ENCODE measurements at regions not wholly inside any gene's neighbourhood (a gene's known extent, or its start where the extent isn't known, plus 50 kb on each side); places are given as distances from the start of the nearest gene placed in this dataset.

GRCh38 chr7:91801331-91801983, 79.0 kb downstream of the MTERF1 start:
- POLR2A ChIA-PET = no interaction called here
- no peaks in the 10 kb centered on the region for H3K9me3 Mint-ChIP-seq
- TF ChIP-seq CTCF (IDR thresholded peaks at IDR 0.05) = no peak
- no peaks in the 10 kb centered on the region for H3K36me3 Mint-ChIP-seq (ENCODE audit: low read depth)
- intact Hi-C loops (cut with micrococcal nuclease) = no loop called here
- H3K27ac Mint-ChIP-seq = no peak overlapping the region
- H3K4me3 Mint-ChIP-seq = no peak overlapping the region
- no peaks in the 10 kb centered on the region for H3K4me1 Mint-ChIP-seq
- CTCF ChIA-PET = no interaction called here
- no peak for ATAC-seq (ENCODE audit: low read depth)
- no peak for DNase-seq
- no peaks in the 10 kb centered on the region for H3K27me3 Mint-ChIP-seq

- no peaks in the 10 kb centered on the region for H3K36me3 Mint-ChIP-seq (ENCODE audit: low read depth)
- no peaks in the 10 kb centered on the region for H3K4me1 Mint-ChIP-seq
- CTCF ChIA-PET = no interaction called here
- peaks cover 3% of the 10 kb centered on the region for H3K9me3 Mint-ChIP-seq
- no peak overlapping the region for H3K27ac Mint-ChIP-seq
- no peak overlapping the region for H3K4me3 Mint-ChIP-seq
- H3K27me3 Mint-ChIP-seq = peaks cover 2% of the 10 kb centered on the region
- no peak for TF ChIP-seq CTCF (IDR thresholded peaks at IDR 0.05)
- DNase-seq (no peak), ATAC-seq (ENCODE audit: low read depth) (no peak)
- intact Hi-C loops (cut with micrococcal nuclease) = no loop called here
- POLR2A ChIA-PET = no interaction called here
These were observed 69.3 kb downstream of the MTERF1 start for GRCh38 chr7:91811236-91811635.

GRCh38 chr7:91811641-91812040, 68.9 kb downstream of the MTERF1 start:
- peaks cover 2% of the 10 kb centered on the region for H3K27me3 Mint-ChIP-seq
- ATAC-seq (ENCODE audit: low read depth) = no peak
- POLR2A ChIA-PET = no interaction called here
- H3K4me3 Mint-ChIP-seq = no peak overlapping the region
- CTCF ChIA-PET = no interaction called here
- intact Hi-C loops (cut with micrococcal nuclease) = no loop called here
- TF ChIP-seq CTCF (IDR thresholded peaks at IDR 0.05) = no peak
- DNase-seq = no peak
- H3K4me1 Mint-ChIP-seq = no peaks in the 10 kb centered on the region
- peaks cover 3% of the 10 kb centered on the region for H3K9me3 Mint-ChIP-seq
- H3K36me3 Mint-ChIP-seq (ENCODE audit: low read depth) = no peaks in the 10 kb centered on the region
- H3K27ac Mint-ChIP-seq = no peak overlapping the region

- POLR2A ChIA-PET = no interaction called here
- Mint-ChIP-seq H3K9me3 (peaks cover 3% of the 10 kb centered on the region), H3K4me3 (no peak overlapping the region), H3K4me1 (no peaks in the 10 kb centered on the region), H3K36me3 (ENCODE audit: low read depth) (no peaks in the 10 kb centered on the region), H3K27ac (no peak overlapping the region), H3K27me3 (peaks cover 2% of the 10 kb centered on the region)
- intact Hi-C loops (cut with micrococcal nuclease) = no loop called here
- no peak for DNase-seq
- CTCF ChIA-PET = interaction anchor here (1.1 kb wide), 1 partner anchor 18 kb away, joined by 4 read pairs; no protein-coding TSS in a partner anchor
- no peak for TF ChIP-seq CTCF (IDR thresholded peaks at IDR 0.05)
- no peak for ATAC-seq (ENCODE audit: low read depth)
These were observed 68.1 kb downstream of the MTERF1 start for GRCh38 chr7:91812388-91812787.

- no peak for TF ChIP-seq CTCF (IDR thresholded peaks at IDR 0.05)
- Mint-ChIP-seq H3K4me1 (no peaks in the 10 kb centered on the region), H3K9me3 (no peaks in the 10 kb centered on the region), H3K27me3 (peaks cover 2% of the 10 kb centered on the region), H3K4me3 (no peak overlapping the region), H3K27ac (no peak overlapping the region), H3K36me3 (ENCODE audit: low read depth) (no peaks in the 10 kb centered on the region)
- CTCF ChIA-PET = no interaction called here
- DNase-seq = no peak
- intact Hi-C loops (cut with micrococcal nuclease) = no loop called here
- POLR2A ChIA-PET = no interaction called here
- no peak for ATAC-seq (ENCODE audit: low read depth)
These were observed 66.3 kb downstream of the MTERF1 start for GRCh38 chr7:91814189-91814588.
